Natural killer cell (primary cell): ENCODE measurements at regions not wholly inside any gene's neighbourhood (a gene's known extent, or its start where the extent isn't known, plus 50 kb on each side); places are given as distances from the start of the nearest gene placed in this dataset.

Experiments used
- ATAC-seq, 3 donors: fragments of 150-1000 bp in 2 of 3; fragments of 200-7000 bp in 1 of 3; cut with Tn5 transposase; 1 replicate in 1 of 3; 2 replicates in 2 of 3; pipeline ENCODE4 v1.10.0; 2021; ENCODE audit warnings: mild to moderate bottlenecking in 2 of 3, moderate library complexity in 2 of 3
- DNase-seq, 2 donors: peaks; one replicate each; pipeline versions ENCODE4 v3.0.0 to v3.0.0-alpha.2; 2013 to 2021; ENCODE audit warnings: mixed read lengths in 1 of 2
- H3K27ac ChIP-seq: one replicate; pipeline ENCODE4 v1.5.1; 2013; ENCODE audit warnings: mild to moderate bottlenecking, low read length
- H3K27me3 ChIP-seq: one replicate; pipeline ENCODE4 v1.6.1; 2013; ENCODE audit warnings: low read length; ENCODE audit not compliant: control insufficient read depth, insufficient read depth
- H3K36me3 ChIP-seq: one replicate; pipeline ENCODE4 v1.6.1; 2013; ENCODE audit warnings: low read length; ENCODE audit not compliant: control insufficient read depth, insufficient read depth
- H3K4me1 ChIP-seq: one replicate; pipeline ENCODE4 v1.6.1; 2013; ENCODE audit warnings: low read length; ENCODE audit not compliant: control insufficient read depth, insufficient read depth
- H3K4me3 ChIP-seq: one replicate; pipeline ENCODE4 v1.5.1; 2013; ENCODE audit warnings: low read length
- H3K9me3 ChIP-seq: one replicate; pipeline ENCODE4 v1.6.1; 2013; ENCODE audit warnings: low read length; ENCODE audit not compliant: control insufficient read depth, insufficient read depth
- H3K27ac Mint-ChIP-seq, 2 donors: one replicate each; pipeline ENCODE4 v1.8.0; 2022; ENCODE audit warnings: mild to moderate bottlenecking in 2 of 2, mixed read lengths in 2 of 2, moderate library complexity in 1 of 2
- H3K27me3 Mint-ChIP-seq, 2 donors: one replicate each; pipeline ENCODE4 v1.8.0; 2022; ENCODE audit warnings: low read depth in 2 of 2, mixed read lengths in 2 of 2
- H3K36me3 Mint-ChIP-seq: one replicate; pipeline ENCODE4 v1.8.0; 2022; ENCODE audit warnings: mixed read lengths
- H3K4me1 Mint-ChIP-seq, 2 donors: one replicate each; pipeline ENCODE4 v1.8.0; 2022; ENCODE audit warnings: mixed read lengths in 2 of 2
- H3K4me3 Mint-ChIP-seq: one replicate; pipeline ENCODE4 v1.8.0; 2022; ENCODE audit warnings: mild to moderate bottlenecking, moderate library complexity, mixed read lengths
- H3K9me3 Mint-ChIP-seq, 2 donors: one replicate each; pipeline ENCODE4 v1.8.0; 2022; ENCODE audit warnings: mixed read lengths in 2 of 2
- CTCF ChIP-seq: fragments of 200-600 bp; IDR thresholded peaks from one replicate; pipeline ENCODE4 v1.8.0; 2022; ENCODE audit warnings: antibody characterized with exemption
- WGBS: methylation state at CpG from one replicate; pipeline ENCODE4 v1.1.7; 2013; ENCODE audit warnings: missing lambda C conversion rate; ENCODE audit not compliant: insufficient coverage; 5-methylcytosine and 5-hydroxymethylcytosine counted together
- intact Hi-C: fragments of 100-400 bp; cut with micrococcal nuclease; formaldehyde crosslinking; loops from one replicate; pipeline ENCODE4 v1.14.2; 2022

- Histone ChIP-seq H3K4me1 (no peaks in the 10 kb centered on the region), H3K4me3 (no peak overlapping the region), H3K9me3 (no peaks in the 10 kb centered on the region), H3K27ac (no peak overlapping the region), H3K36me3 (no peaks in the 10 kb centered on the region), H3K27me3 (no peaks in the 10 kb centered on the region)
- Mint-ChIP-seq H3K27ac (no peak overlapping the region), H3K9me3 (no peaks in the 10 kb centered on the region), H3K4me1 (no peaks in the 10 kb centered on the region), H3K4me3 (no peak overlapping the region), H3K36me3 (no peaks in the 10 kb centered on the region), H3K27me3 (peaks cover 0 to 7% of the 10 kb centered on the region in 2 donors)
- DNase-seq (no peak), ATAC-seq (no peak)
- TF ChIP-seq CTCF = no peak
- intact Hi-C loops = no loop called here
- 90% methylated on average over 10 of the region's 10 CpGs for WGBS
Observed at GRCh38 chr3:184659797-184660301, 52.0 kb downstream of the MAGEF1 start.

DNA sequence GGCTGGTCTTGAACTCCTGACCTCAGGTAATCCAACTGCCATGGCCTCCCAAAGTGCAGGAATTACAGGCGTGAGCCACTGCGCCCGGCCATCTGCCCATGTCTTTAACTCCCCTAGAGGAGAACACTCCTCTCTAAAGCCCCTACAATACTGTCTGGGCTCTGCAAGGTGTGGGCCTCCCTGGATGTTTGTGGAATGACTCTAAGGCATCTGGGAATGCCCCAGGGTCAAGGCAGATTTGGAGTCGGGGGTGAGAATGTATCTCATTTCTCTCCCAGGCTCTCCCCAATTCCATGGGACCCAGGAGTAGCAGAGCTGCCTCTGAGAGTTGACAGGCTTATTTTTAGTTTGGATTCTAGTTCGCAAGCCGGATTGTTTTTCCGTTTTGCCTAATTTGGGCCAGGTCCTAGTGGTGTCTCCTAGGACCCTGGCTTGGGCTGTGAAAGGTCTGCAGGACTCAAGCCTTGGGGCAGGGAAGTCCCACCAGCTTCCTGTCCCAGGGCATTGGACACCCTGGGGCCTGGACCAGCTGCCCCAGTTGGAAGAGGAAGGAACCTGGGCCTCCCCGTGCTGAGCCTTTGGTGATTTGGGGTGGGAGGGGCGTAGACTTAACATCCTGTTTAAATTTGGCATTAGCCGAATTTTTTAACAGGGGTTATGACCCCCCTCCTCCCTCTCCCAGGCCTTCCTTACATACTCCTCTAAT is 53.5 kb downstream of the MAGEF1 start:
- no peak overlapping the region for H3K4me3 Mint-ChIP-seq
- peaks cover 0 to 4% of the 10 kb centered on the region in 2 donors for H3K27me3 Mint-ChIP-seq
- H3K27ac Mint-ChIP-seq = no peak overlapping the region
- DNase-seq (no peak), ATAC-seq (no peak)
- no peaks in the 10 kb centered on the region for H3K9me3 Mint-ChIP-seq
- H3K27ac ChIP-seq = no peak overlapping the region
- H3K36me3 ChIP-seq = no peaks in the 10 kb centered on the region
- no peaks in the 10 kb centered on the region for H3K27me3 ChIP-seq
- H3K36me3 Mint-ChIP-seq = no peaks in the 10 kb centered on the region
- H3K9me3 ChIP-seq = no peaks in the 10 kb centered on the region
- TF ChIP-seq CTCF = no peak
- intact Hi-C loops = no loop called here
- no peaks in the 10 kb centered on the region for H3K4me1 Mint-ChIP-seq
- no peak overlapping the region for H3K4me3 ChIP-seq
- H3K4me1 ChIP-seq = no peaks in the 10 kb centered on the region
- WGBS = 75% methylated on average over 10 of the region's 10 CpGs

- Histone ChIP-seq H3K9me3 (no peaks in the 10 kb centered on the region), H3K4me1 (no peaks in the 10 kb centered on the region), H3K27ac (no peak overlapping the region), H3K27me3 (no peaks in the 10 kb centered on the region), H3K36me3 (no peaks in the 10 kb centered on the region), H3K4me3 (no peak overlapping the region)
- 84% methylated on average over 9 of the region's 10 CpGs for WGBS
- ATAC-seq (no peak), DNase-seq (no peak)
- intact Hi-C loops = no loop called here
- H3K27me3 Mint-ChIP-seq = peaks cover 6 to 9% of the 10 kb centered on the region in 2 donors
- no peak for TF ChIP-seq CTCF
- H3K4me3 Mint-ChIP-seq = no peak overlapping the region
- no peak overlapping the region for H3K27ac Mint-ChIP-seq
- no peaks in the 10 kb centered on the region for H3K36me3 Mint-ChIP-seq
- no peaks in the 10 kb centered on the region for H3K4me1 Mint-ChIP-seq
- no peaks in the 10 kb centered on the region for H3K9me3 Mint-ChIP-seq
Observed at GRCh38 chr3:184656829-184657681, 54.8 kb downstream of the MAGEF1 start.
